Heart right ventricle (tissue), 16 donors: ENCODE measurements at regions not wholly inside any gene's neighbourhood (a gene's known extent, or its start where the extent isn't known, plus 50 kb on each side); places are given as distances from the start of the nearest gene placed in this dataset.
"Not testable (repeated sequence)": the region's sequence is repeated elsewhere in the genome, so short reads cannot be mapped to it uniquely, and the experiment has no call there.

Source experiments
- ATAC-seq, 8 donors: fragments of 200-7000 bp; cut with Tn5 transposase; one replicate each; pipeline ENCODE4 v1.9.1; 2020; ENCODE audit warnings: mild to moderate bottlenecking in 8 of 8, moderate library complexity in 8 of 8, moderate number of reproducible peaks in 1 of 8
- DNase-seq, 2 donors: peaks; one replicate each; pipeline ENCODE4 v3.0.0-alpha.2; 2020
- H3K27ac ChIP-seq, 10 donors: fragments of 200-600 bp; sonication (generic) in 2 of 10; one replicate each; pipeline versions ENCODE4 v1.5.0 to v1.8.0; 2020 to 2022; ENCODE audit warnings: mild to moderate bottlenecking in 3 of 10
- H3K27me3 ChIP-seq, 7 donors: fragments of 200-600 bp; one replicate each; pipeline ENCODE4 v1.8.0; 2021 to 2022; ENCODE audit warnings: mild to moderate bottlenecking in 2 of 7
- H3K36me3 ChIP-seq, 9 donors: fragments of 200-600 bp; sonication (generic) in 1 of 9; one replicate each; pipeline versions ENCODE4 v1.5.0 to v1.8.0; 2020 to 2022; ENCODE audit warnings: mild to moderate bottlenecking in 2 of 9
- H3K4me1 ChIP-seq, 9 donors: fragments of 200-600 bp; sonication (generic) in 1 of 9; one replicate each; pipeline versions ENCODE4 v1.5.0 to v1.8.0; 2020 to 2022; ENCODE audit warnings: mild to moderate bottlenecking in 4 of 9
- H3K4me3 ChIP-seq, 10 donors: fragments of 200-600 bp; sonication (generic) in 2 of 10; one replicate each; pipeline versions ENCODE4 v1.5.0 to v1.8.0; 2020 to 2022; ENCODE audit warnings: mild to moderate bottlenecking in 7 of 10, moderate library complexity in 2 of 10
- H3K9me3 ChIP-seq, 11 donors: fragments of 200-600 bp in 10 of 11; sonication (generic) in 2 of 11; one replicate each; pipeline versions ENCODE4 v1.5.0 to v1.8.0; 2013 to 2022; ENCODE audit warnings: mild to moderate bottlenecking in 2 of 11, control low read depth in 1 of 11, moderate library complexity in 1 of 11
- WGBS, 2 donors: extraction: QIAGEN DNeasy Blood & Tissue Kit; methylation state at CpG; one replicate each; pipeline ENCODE4 v1.1.7; 2013; ENCODE audit warnings: inconsistent platforms in 1 of 2; 5-methylcytosine and 5-hydroxymethylcytosine counted together
- intact Hi-C, 10 donors: fragments of 100-400 bp; cut with DNase I; formaldehyde crosslinking; loops; one replicate each; pipeline versions ENCODE4 v1.11.1 to v1.14.2; 2022
- TF ChIP-seq, protein P1 (sequence below), 9 donors: fragments of 200-600 bp; sonication (generic) in 2 of 9; IDR thresholded peaks; one replicate each; pipeline versions ENCODE4 v1.5.0 to v1.8.0; 2021 to 2022; ENCODE audit warnings: antibody characterized with exemption in 9 of 9, mild to moderate bottlenecking in 5 of 9, moderate library complexity in 1 of 9
- donor health status: Arrhythmogenic right ventricular cardiomyopathy.
- donor health status: ischemic (EF 13 %, LVEDD 7.1; RV severe dilation, severe dysfunction).
- donor health status: healthy with polysubstance abuse.
- donor health status: DM: no; HTN: yes; CAD: no.
- donor health status: DM: no; HTN: no; CAD: no.
- donor health status: ischemic (EF 25% LVEDD 6.9; RV normal size, moderate dysfunction).
- donor health status: ischemic (EF 25% LVEDD 5.7; RV mildly dilated, moderate dysfunction).
- donor health status: healthy.
- donor health status: DM: yes; HTN: yes; CAD: no.
- donor health status: Ischemic cardiomyopathy.
- donor health status: ischemic (EF 35%, LVEDD 5.7; RV mildly dilated, moderate dysfunction).
- donor health status: nonischemic (EF 11% LVEDD 7.7; RV severe dilation, severe dysfunction).
- donor health status: DM: yes; HTN: yes; CAD: no.
- donor health status: PGD.
- donor health status: ischemic (EF 29% LVEDD 5.4; RV normal size, mild dysfunction).
- donor health status: nonischemic (EF 23%, LVEDD 6.1; RV moderate dilation, normal function).

DNA sequence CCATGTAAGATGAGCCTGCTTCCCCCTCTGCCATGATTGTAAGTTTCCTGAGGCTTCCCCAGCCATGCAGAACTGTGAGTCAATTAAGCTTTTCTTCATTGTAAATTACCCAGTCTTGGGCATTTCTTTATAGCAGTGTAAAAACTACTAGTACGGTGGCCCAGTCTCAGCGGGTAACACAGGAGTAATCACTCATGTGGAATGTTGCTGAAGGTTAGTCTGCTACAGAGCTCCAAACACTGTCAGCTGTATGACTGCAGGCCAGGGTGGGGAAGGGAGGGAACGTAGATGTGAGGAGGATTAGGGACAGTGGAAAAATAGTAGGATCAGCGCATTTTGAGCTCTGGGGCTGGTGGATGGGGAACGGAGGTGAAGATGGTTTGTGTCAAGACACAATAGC is 711.2 kb upstream of the SOX11 start:
- Histone ChIP-seq H3K4me1 (no peaks in the 10 kb centered on the region), H3K36me3 (no peaks in the 10 kb centered on the region), H3K4me3 (no peak overlapping the region), H3K27me3 (no peaks in the 10 kb centered on the region), H3K27ac (no peak overlapping the region), H3K9me3 (no peaks in the 10 kb centered on the region)
- intact Hi-C loops = no loop called here
- ATAC-seq = no peak
- TF ChIP-seq, protein P1, sequence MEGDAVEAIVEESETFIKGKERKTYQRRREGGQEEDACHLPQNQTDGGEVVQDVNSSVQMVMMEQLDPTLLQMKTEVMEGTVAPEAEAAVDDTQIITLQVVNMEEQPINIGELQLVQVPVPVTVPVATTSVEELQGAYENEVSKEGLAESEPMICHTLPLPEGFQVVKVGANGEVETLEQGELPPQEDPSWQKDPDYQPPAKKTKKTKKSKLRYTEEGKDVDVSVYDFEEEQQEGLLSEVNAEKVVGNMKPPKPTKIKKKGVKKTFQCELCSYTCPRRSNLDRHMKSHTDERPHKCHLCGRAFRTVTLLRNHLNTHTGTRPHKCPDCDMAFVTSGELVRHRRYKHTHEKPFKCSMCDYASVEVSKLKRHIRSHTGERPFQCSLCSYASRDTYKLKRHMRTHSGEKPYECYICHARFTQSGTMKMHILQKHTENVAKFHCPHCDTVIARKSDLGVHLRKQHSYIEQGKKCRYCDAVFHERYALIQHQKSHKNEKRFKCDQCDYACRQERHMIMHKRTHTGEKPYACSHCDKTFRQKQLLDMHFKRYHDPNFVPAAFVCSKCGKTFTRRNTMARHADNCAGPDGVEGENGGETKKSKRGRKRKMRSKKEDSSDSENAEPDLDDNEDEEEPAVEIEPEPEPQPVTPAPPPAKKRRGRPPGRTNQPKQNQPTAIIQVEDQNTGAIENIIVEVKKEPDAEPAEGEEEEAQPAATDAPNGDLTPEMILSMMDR (IDR thresholded peaks at IDR 0.05) = no peak
- 71 to 72% methylated on average over 5 of the region's 5 CpGs for WGBS, 2 donors
- DNase-seq = no peak

DNA sequence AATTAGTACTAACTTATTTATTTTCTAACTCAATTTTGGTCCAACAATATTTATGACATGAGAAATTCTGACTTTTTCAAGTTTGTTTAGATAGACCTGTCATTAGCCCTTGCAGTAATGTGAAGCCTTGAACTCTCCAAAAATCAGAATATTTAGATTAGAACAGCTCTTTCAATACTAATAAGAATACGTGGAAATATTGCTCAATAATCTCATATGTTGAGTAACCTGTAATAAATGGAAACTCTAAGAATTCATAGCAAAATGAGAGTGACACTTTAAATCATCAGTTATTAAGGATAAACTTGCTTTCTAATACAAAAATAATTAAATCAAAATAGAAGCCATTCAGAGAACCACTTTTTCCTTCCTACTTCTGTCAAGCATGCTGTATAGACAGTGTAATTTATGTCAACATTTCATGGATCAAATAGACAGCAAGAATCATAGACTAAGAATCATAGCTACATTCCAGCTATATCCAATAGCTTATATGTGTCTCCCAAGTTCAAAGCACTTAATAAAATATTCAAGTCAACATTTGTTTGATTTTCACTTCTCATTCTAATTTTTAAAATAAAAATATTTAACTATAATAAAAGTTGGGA is 710.3 kb upstream of the SOX11 start:
- H3K27me3 ChIP-seq = no peaks in the 10 kb centered on the region
- ATAC-seq = no peak
- H3K36me3 ChIP-seq = no peaks in the 10 kb centered on the region
- H3K4me1 ChIP-seq = no peaks in the 10 kb centered on the region
- no peaks in the 10 kb centered on the region for H3K9me3 ChIP-seq
- intact Hi-C loops = no loop called here
- no peak overlapping the region for H3K27ac ChIP-seq
- 71 to 83% methylated on average over 1 of the region's 1 CpG for WGBS, 2 donors
- no peak overlapping the region for H3K4me3 ChIP-seq
- TF ChIP-seq, protein P1 (IDR thresholded peaks at IDR 0.05) = no peak
- no peak for DNase-seq

DNA sequence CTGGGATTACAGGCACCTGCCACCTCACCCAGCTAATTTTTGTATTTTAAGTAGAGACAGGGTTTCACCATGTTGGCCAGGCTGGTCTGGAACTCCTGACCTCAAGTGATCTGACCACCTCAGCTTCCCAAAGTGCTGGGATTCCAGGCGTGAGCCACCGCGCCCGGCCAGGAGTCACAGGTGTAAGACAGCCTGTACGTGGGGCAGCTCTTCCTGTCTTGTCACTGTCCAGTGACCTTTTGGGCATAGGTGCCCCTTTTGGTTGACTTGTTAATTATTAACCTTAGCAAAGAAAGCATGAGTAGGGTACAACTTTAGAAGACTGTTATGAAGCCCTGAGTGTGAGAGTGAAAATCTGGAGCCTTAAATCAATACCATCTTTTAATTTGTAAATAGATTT is 703.7 kb upstream of the SOX11 start:
- DNase-seq, H3K9me3 ChIP-seq, H3K36me3 ChIP-seq, H3K4me1 ChIP-seq, intact Hi-C loops, ATAC-seq, H3K27me3 ChIP-seq, H3K4me3 ChIP-seq, H3K27ac ChIP-seq: not testable (repeated sequence)
- 82 to 87% methylated on average over 5 of the region's 5 CpGs for WGBS, 2 donors

DNA sequence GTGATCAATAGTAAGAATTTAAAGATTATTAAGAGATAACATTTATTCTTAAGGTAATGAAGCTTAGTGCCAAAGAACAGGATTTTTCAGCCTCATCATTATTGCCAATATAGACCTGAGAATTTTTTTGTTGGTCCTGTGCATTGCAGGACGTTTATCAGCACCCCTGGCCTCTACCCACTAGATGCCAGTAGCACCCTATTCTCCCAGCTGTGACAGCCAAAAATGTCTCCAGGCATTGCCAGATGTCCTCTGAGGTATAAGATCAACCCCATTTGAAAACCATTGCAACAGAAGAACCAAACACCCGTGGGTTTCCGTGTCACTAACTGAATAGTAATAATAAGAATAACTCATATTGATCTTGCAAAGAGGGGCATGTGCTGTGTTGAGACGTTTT is 700.0 kb upstream of the SOX11 start:
- TF ChIP-seq, protein P1 (IDR thresholded peaks at IDR 0.05) = peak in 7 of 9 donors; percentile 23 to 58 (median 44)
- H3K4me3 ChIP-seq = no peak overlapping the region
- DNase-seq = peak in 1 of 2 donors; percentile 8
- peaks cover 0 to 4% (median 0%) of the 10 kb centered on the region in 7 donors for H3K27me3 ChIP-seq
- no peaks in the 10 kb centered on the region for H3K36me3 ChIP-seq
- intact Hi-C loops = loop anchor here in 6 of 10 donors (5.0 to 10.0 kb wide), 3 partner anchors 370 to 375 kb away; no protein-coding TSS in a partner anchor
- H3K27ac ChIP-seq = no peak overlapping the region
- no peaks in the 10 kb centered on the region for H3K9me3 ChIP-seq
- peak in 2 of 8 donors; percentile 38 to 72 for ATAC-seq
- H3K4me1 ChIP-seq = no peaks in the 10 kb centered on the region
- whole genome bisulfite sequencing, 2 donors = 49 to 55% methylated on average over 4 of the region's 4 CpGs

DNA sequence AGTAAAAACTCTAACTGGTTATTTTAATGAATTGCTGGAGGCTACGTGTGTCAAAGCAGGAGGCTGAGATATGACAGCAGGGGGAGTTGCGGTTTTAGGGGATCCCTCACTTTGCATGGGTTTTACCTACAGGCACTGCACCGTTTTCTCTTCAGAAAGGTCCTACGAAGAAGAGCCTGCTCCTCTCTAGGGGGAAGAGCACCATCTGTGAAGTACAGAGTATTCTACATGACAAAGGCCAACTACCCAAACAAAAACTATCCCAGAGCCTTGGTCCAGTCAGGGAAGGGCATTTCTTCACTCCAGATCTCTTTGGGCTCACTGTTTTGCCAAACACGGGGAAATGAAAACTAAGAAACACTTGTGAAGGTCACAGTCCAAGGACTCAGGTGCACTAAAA is 696.7 kb upstream of the SOX11 start:
- Histone ChIP-seq H3K4me3 (no peak overlapping the region), H3K9me3 (peaks cover 0 to 7% (median 0%) of the 10 kb centered on the region in 11 donors), H3K27me3 (peaks cover 0 to 4% (median 0%) of the 10 kb centered on the region in 7 donors), H3K36me3 (no peaks in the 10 kb centered on the region), H3K27ac (no peak overlapping the region), H3K4me1 (no peaks in the 10 kb centered on the region)
- 67 to 72% methylated on average over 5 of the region's 5 CpGs for WGBS, 2 donors
- TF ChIP-seq, protein P1 (IDR thresholded peaks at IDR 0.05) = peak in 2 of 9 donors; percentile 5 to 22
- intact Hi-C loops = loop anchor here in 3 of 10 donors (10.0 kb wide), 1 partner anchor 369 kb away; no protein-coding TSS in a partner anchor
- no peak for ATAC-seq
- DNase-seq = no peak
